Uterus (tissue), 2 donors: ENCODE measurements at regions not wholly inside any gene's neighbourhood (a gene's known extent, or its start where the extent isn't known, plus 50 kb on each side); places are given as distances from the start of the nearest gene placed in this dataset.

Experiments
- POLR2A ChIP-seq, 2 donors: fragments of 450-650 bp; IDR thresholded peaks; one replicate each; pipeline ENCODE4 v1.6.1; 2016; ENCODE audit warnings: antibody characterized with exemption in 2 of 2, mild to moderate bottlenecking in 1 of 2, moderate library complexity in 1 of 2
- TF ChIP-seq, protein P1 (sequence below), 4 experiments: fragments of 200-600 bp in 2 of 4; fragments of 450-650 bp in 2 of 4; sonication (generic) in 2 of 4; IDR thresholded peaks; one replicate each; pipeline ENCODE4 v1.5.1; 2016 to 2019; ENCODE audit warnings: antibody characterized with exemption in 4 of 4, mild to moderate bottlenecking in 2 of 4, moderate library complexity in 1 of 4

GRCh38 chr18:56298935-56299334 is 339.5 kb downstream of the TXNL1 start:
- TF ChIP-seq, protein P1, sequence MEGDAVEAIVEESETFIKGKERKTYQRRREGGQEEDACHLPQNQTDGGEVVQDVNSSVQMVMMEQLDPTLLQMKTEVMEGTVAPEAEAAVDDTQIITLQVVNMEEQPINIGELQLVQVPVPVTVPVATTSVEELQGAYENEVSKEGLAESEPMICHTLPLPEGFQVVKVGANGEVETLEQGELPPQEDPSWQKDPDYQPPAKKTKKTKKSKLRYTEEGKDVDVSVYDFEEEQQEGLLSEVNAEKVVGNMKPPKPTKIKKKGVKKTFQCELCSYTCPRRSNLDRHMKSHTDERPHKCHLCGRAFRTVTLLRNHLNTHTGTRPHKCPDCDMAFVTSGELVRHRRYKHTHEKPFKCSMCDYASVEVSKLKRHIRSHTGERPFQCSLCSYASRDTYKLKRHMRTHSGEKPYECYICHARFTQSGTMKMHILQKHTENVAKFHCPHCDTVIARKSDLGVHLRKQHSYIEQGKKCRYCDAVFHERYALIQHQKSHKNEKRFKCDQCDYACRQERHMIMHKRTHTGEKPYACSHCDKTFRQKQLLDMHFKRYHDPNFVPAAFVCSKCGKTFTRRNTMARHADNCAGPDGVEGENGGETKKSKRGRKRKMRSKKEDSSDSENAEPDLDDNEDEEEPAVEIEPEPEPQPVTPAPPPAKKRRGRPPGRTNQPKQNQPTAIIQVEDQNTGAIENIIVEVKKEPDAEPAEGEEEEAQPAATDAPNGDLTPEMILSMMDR (IDR thresholded peaks at IDR 0.05): no peak
- no peak for TF ChIP-seq POLR2A (IDR thresholded peaks at IDR 0.05)
